Stimulated activated CD8-positive, alpha-beta memory T cell treated with anti-CD3 and anti-CD28 coated beads, Interleukin-12 subunit alpha, Interleukin-12 subunit beta, amount 100 ng/mL, for 24 hours (primary cell): ENCODE measurements at regions not wholly inside any gene's neighbourhood (a gene's known extent, or its start where the extent isn't known, plus 50 kb on each side); places are given as distances from the start of the nearest gene placed in this dataset.

Experiments
- DNase-seq: peaks from one replicate; pipeline ENCODE4 v3.0.0-alpha.2; 2020; ENCODE audit errors: extremely low read depth

DNA sequence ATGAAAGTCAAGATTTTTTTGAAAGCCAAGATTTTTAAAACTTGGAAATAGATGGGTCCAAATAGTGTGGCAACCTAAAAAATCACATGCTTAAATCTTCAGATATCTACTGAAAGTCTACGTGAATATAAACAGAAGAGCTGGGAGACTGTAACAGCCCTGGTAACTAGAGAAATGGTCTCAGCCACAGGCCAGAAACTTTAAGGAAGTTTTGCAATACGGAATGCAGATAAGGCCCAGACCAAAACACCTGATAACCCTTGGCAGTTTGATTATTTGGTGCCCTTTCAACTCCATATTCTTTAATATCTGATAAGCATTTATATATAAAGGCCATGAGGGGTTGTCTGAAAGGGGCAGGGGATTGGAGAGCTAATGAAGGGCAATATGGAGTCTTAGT is 537.3 kb upstream of the TGFBR2 start:
- no peak for DNase-seq

DNA sequence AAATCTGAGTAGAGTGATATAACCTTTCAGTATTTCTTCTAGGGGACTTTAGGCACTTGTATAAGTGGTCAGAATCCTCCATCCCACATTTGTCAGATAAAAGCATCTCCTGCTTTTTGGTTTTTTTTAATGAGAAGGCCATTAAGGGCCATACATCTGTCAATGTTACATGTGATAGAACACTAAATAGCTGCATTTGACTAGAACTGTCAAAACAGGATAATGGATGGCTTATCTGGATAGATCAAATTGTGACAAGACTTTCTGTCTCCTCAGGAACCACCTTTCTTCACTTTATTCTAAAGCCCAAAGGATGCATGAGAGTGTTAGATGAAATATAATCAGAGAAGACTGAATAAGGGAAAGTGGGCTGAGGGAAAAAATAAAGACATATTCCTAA is 533.4 kb upstream of the TGFBR2 start:
- DNase-seq, result no peak

DNA sequence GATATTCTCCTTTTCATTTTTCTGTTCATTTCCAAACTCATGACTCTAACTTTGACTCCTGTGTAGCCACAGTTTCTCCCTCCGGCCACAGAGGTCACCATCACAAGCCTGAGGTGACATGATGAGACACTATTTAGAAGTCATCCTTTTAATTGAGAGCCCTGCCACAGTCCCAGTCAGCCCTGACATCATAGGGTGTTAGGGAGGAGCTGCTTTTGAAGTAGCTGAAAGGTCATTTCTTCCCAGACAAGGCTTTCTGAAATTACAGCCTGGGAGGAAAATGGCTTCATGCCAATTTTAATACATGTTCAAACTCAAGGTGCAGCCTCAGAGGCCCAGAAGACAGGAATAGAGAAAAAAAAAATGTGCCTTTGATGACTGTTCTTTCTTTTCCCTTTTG is 532.8 kb upstream of the TGFBR2 start:
- no peak for DNase-seq

DNA sequence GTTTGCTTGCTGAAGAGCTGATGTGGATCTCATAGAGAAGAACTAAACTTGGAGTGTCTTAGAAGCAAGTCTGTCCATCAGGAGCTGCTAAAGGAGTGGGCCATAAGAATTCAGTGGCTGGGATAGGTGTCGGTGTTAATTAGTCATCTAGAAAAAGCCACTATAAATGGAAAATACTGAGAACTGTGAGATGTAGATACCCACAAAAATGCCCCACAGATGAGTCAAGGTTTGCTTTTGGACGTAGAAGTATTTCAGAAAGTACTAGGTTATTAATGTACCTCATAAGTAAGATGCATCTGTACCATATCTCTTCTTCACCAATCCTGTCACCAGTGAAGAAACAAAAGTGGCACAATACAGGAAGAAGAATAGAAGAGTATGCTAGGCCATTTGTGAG is 530.9 kb upstream of the TGFBR2 start:
- DNase-seq, result no peak

DNA sequence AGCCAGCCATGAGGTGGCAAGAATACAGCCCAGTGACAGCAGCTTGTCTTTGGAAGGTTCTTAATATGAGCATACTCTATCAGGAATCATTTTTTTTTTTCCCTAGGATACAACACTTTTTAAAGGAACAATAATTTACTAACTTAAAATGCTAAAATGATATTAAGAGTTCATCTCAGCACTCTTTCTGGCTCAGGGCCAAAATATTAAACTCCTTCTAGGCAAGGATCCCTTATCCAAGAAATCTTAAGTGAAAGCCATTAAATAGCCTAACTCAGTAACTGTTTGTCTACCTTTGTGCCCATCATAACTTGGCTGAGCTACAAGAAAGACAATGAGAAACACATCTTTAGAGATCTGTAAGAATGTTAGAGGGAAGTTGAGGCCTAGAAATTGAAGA is 529.5 kb upstream of the TGFBR2 start:
- DNase-seq, result no peak

DNA sequence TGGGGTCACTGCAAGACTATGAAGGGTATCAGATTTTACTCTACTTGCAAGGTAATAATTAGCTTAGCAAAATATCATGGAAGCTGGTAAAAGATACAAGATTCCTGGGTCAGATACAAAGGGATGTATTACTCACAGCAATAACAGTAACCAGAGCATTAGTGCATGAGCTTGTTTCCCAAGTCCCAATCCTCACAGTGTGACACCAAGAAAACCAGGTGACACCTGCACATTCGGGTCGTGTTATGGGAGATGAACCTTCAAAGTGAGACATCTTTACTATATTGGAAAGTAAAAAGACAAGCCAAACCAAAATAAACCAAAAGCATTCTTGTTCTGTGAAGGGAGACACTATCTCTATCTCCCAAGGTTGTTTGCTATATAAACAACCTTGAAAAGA is 528.7 kb upstream of the TGFBR2 start:
- no peak for DNase-seq

DNA sequence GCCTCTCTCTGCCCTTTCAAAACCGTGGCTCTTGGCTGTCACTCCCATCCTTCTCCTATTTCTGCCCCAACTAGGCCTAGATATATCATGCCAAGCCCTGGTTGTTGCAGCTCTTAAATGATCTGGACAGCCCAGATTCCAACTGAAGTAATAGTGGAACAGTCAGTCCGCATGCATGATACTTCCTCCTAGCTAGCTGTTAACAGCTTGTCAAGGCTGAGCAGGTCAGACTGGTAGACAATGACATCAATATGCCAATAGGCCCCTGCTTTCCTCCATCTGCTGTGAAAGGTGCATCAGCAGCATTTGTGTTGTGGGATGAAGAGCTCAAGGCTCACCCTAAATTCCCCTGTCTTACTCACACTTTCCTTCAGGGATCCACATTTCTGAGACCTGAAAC is 527.7 kb upstream of the TGFBR2 start:
- no peak for DNase-seq

DNA sequence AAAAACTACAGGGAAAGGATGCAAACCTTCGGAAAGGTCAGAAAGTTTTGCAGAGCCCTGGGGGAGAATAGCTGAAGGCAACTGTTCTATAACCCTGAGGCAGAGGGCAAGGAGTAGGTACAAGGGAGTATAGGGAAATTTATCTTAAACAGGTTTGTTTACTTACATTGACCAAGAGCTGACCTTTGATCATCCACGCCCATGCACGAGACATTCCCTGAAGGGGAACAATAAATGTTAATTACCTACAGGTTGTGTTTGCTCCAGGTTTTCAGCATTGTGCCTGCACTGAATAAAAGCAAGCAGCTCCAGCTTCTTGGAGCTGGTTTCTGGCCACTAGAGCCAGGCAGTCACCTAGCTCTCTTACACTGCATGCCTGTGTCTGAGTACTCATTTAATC is 524.5 kb upstream of the TGFBR2 start:
- DNase-seq, result no peak

DNA sequence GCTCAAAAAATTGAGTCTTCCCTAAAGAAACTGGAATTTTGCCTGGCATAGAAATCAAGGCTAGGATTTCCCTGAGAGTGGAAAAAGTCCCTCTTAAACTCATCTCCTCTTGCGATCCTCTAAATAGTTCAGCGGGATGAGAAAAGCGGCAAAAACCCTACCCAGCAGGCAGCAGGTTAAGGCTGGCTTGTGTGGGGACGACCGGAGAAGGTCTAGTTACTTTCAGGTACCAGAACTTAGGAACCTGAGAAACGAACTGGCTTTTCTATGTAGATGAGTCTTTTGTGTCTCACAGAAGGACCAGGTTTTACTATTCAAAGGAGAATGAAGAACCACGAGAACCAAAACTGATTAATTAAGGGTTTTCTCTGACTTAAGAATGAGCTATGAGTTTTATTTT is 523.7 kb upstream of the TGFBR2 start:
- DNase-seq, result no peak

DNA sequence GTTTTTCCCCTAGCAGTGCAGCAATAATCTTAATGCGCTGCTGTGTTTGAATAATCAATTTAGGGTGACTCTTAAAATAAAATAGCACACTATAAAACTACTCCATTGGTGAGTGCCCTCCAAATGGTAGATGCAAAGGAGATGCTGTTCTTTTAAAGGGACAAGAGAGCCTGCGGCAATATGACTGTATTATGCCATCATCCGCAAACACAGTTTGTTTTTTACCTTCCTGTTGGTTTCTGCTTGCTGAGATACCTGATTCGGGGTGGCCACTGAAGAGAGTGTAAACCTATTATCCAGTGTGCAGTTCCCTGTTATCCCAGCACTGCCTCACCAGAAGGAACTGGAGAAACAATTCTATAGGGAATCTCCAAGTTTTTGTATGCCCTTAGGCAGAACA is 523.1 kb upstream of the TGFBR2 start:
- no peak for DNase-seq

DNA sequence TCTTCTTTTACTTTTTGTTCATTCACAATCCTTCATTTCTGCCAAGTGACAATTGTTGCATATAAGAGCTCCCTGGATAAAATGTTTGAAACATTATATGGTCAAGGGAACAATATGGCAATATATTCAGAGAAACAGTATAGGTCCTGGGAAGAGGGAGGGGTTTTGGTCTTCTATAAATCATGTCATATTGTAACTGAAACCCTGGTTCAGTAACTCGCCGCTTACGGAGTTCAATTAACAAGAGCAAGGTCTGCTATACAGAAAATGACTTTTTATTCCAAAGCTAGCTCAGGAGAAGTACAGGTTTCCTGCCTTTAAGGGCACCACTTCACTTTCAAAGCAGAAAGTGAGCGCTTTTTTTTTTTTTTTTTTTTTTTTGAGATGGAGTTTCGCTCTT is 522.1 kb upstream of the TGFBR2 start:
- no peak for DNase-seq

DNA sequence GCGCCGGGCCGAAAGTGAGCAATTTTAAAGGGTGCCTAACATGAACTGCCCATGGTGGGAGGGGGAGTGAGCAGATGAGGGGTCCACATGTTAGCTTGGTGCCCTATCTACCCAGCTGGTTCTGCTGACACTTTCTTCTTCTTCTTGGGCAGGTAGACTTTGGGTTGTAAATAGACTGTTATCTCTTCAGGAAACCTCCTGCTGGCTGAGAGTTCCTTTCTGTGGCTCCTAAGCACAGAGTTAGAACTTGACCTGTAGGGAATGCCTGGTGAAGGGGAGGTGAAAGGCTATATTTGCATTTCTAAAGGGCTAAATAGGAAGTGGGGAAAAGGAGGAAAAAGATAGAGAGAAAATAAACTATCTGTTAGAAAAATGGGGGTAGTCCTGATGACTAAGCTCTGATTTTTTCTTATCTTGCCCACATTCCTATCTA is 521.4 kb upstream of the TGFBR2 start:
- DNase-seq, result no peak

DNA sequence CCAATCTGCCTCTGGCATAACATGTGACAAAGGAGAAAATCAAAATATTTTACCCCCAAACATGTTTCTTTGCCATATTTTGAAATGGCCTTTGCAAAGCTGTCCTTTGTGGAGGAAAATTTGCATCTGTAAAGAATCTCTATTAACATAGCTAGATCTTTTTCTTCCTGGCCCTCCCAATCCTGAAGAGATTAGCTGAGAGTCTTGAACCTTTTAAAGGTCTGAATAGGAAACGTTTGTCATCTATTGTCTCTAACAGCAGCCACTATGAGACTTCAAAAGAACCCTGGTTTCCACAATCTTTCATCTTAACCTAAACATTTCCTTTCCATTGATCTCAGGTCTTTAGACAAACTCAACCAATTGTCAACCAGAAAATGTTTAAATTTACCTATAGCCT is 520.9 kb upstream of the TGFBR2 start:
- DNase-seq, result no peak

DNA sequence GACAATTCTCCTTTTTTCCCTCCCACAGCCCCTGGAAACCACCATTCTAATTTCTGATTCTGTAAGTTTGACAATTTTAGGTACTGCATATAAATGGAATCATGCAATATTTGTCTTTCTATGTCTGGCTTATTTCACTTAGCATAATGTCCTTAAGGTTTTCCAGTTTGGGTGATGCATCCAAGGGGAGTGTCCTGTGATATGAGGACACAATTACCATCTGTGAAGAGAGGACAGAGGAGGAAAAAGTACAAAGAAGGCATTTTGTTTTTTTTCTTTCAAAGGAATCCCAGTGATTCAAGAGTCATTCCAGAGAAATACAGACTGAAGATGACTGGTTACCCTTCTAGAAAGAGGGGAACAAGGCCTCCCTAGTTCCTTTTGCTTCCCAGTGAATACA is 514.7 kb upstream of the TGFBR2 start:
- no peak for DNase-seq

DNA sequence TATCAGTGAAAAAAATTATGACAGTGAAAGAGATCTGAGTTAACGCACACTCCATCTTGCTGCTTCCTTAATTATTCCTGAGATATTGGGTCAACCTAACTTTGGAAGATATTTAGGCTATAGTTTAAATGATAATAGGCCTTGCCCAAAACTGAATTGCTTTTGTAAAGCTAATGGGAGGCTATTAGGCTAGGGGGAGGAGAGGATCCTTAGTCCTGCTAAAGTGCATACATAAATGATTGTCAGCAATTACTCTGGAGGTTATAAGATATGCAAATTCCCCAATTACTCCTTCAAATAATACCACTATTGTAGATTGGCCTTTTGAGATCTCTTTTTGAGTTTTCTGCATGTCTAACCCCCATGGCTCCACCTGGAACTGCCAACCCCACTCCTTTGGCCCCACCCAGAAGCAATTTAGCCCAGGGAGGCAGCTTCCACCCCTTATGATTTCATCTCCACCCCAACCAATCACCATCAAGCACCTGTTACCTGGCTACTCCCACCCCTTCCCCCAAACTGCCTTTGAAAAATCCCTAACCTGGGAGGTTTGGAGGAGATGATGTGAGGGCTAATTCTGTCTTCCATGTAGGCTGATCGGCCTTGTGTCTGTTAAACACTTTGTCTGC is 509.3 kb upstream of the TGFBR2 start:
- DNase-seq, result no peak

DNA sequence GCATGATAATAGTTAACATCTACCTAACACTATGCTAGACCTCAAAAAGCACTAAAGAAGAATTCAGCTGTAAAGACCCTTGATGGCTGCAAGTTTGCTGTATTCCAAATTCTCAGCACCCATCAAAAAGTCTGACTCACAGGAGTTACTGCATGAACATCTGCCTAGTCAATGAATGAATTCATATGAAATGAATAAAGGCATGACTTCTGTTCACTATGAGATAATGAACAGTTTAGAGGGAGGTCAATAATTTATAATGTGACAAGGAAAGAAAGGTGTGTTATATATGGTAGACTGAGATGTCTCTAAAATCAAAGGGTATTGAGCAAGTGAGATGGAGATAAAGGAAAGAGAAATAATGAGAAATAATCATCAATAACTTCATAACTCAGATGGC is 508.2 kb upstream of the TGFBR2 start:
- no peak for DNase-seq

DNA sequence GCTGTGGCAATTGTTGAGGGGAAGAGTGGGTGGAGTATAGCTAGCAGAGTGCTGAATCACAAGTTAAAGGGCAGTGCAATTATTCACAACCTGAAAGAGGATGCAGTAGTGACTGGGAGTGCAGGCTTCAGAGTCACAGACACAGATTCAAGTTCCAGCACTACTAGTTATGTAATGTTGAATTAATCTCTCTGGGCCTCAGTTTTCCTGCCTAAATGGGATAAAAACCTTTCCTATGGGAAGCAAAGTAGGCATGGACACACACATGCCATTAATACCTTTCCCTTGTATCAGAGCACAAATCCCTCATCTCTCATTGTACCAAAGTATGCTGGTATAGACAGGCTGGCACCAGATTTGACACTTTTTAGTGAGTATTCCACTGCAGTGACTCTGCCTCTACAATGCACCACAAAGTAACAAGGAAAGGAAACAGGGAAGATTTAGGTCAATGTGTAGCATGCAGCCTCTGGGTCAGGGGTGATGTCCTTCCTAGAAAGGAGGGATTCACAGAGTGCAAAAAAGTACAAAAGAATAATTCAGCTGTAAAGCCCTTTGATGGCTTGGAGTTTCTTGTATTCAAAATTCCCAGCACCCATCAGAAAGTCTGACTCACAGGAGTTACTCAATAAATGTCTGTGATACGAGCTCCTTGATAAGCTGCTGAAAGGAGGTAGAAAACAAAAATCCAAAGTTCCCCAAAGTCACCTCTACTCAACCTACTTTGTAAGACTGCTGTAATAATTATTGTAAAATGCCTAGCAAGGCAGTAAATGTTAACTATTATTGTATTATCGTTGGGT is 507.5 kb upstream of the TGFBR2 start:
- DNase-seq, result no peak

DNA sequence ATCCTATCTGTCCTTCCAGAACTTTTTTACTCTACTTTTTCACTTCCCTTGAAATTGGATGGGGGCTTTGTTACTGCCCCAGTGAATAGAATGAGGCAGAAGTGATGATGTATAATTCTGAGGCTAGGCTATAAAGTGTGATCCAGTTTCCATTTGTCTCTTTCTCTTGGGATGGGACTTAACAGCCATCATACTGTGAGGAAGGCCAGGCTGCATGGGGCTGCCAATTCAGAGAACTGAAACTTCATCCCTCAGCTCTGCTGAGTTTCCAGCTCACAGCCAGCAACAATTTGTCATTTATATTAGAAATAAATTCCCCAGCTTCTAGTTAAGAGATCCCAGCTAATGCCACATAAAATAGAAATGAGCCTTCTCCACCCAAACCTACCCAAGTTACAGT is 504.0 kb upstream of the TGFBR2 start:
- no peak for DNase-seq

DNA sequence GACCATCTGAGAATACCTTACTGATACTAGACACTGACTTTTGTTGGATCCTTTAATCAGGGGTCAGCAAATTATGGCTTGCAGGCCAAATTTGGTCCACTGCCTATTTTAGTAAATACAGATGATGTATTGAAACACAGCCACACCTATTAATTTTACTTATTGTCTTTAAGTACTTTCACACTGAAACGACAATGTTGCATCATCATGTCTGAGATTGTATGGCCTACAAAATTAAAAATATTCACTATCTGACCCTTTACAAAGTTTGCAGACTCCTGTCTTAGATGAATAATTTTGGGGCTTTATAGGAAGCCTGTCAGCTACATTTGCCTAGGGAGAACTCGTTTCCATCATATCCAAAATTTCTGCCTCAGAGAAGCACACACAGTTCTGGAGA is 503.2 kb upstream of the TGFBR2 start:
- DNase-seq, result no peak

DNA sequence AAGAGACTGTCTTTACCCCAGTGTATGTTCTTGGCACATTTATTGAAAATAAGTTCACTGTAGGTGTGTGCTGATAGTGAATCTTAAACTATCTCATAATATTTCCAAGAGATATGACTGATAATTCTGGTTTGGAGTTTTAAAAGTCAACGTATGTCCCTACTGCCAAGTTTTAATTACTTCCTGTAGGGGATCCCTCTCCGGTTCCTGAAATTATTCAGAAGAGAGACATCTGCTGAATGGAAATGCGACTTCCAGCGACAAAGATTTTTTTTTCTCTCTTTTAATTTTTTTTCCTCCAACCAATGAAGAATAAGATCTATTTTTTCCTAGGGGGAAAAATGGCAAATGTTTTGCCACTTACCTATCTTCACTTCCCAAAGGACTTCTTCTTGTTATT is 498.9 kb upstream of the TGFBR2 start:
- no peak for DNase-seq

DNA sequence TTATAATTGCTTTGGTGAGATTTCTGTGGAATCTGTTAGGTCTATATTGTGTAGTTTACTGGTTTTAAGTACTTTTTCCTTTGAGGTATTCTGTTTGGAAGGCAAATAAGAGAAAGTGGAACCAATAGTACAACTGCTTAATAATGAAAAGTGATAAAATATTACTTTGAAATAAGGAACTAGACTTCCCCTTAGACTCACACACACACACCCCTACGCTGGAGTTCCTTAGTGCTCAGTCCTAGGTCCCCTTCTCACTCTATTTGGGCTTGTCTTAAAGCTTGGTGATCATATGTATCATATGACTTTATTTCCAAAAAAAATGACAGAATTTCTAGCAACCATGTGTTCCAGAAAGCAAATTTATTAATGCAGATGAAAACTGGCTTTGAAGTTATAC is 494.0 kb upstream of the TGFBR2 start:
- no peak for DNase-seq

DNA sequence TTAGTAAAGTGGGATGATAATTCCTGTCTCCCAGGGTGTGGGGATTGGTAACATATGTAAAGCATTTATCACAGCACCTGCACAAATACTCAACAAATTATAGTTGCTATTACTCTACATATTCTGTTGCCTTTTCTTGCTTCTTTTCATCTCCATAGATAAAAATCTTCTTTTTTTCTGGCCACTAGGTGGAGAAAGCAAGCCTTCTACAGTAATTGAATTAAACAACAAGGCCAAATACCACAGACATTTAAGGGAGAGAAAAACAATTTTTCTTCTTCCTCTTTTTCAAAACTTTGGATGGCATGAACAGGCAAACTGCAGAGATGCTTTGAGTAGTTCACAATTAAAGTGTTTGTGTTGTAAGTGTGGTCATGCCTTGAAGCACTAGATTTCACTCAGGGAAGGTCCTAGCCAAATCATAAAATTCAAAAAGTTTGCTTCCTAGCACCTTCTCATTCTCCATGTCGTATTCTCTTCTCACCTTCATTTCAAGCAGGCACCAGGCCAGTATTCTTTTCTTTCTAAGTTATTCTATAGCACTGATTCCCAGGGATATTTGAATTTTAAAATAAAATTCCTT is 493.4 kb upstream of the TGFBR2 start:
- no peak for DNase-seq

DNA sequence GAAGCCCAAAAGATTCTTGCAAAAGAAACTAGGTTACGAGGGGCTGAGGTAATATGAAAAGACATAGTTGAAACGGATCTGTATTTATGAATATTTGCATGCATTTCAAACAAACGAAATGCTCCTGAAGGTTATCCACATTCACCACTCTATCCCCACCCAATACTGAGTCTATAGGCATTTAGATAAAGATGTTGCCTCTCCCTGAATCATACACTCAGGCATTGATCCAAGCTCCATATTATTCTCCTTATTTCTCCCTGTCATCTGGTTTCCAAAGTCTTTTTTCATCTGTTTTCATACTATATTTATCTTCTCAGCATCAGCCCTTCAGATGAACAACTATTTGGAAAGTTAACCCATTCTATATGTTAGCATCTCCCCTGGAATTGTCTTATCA is 492.5 kb upstream of the TGFBR2 start:
- no peak for DNase-seq
